HG03060 (cell line): ENCODE measurements at regions not wholly inside any gene's neighbourhood (a gene's known extent, or its start where the extent isn't known, plus 50 kb on each side); places are given as distances from the start of the nearest gene placed in this dataset.

ENCODE experiments used
- ATAC-seq: cut with Tn5 transposase; IDR thresholded peaks from one replicate; pipeline ENCODE4 v1.9.1; 2021; ENCODE audit warnings: low read depth, moderate number of reproducible peaks; ENCODE audit not compliant: unreplicated experiment

DNA sequence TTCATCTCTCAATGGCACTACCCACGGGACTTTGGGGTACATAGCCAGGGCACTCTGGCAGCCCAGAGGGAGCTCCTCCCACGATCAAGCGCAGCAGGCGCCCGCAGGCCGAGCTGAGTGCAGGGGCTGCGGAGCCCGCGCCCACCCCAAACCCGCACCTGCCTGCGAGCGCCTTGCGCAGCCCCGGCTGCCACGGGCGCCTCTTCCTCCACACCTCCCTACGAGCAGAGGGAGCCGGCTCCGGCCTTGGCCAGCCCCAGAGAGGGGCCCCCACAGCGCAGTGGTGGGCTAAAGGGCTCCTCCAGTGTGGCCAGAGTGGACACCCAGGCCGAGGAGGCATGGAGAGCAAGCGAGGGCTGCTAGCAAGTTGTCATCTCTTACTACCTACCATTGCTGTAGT is 165.2 kb downstream of the UBE2E3 start:
- ATAC-seq = no peak

DNA sequence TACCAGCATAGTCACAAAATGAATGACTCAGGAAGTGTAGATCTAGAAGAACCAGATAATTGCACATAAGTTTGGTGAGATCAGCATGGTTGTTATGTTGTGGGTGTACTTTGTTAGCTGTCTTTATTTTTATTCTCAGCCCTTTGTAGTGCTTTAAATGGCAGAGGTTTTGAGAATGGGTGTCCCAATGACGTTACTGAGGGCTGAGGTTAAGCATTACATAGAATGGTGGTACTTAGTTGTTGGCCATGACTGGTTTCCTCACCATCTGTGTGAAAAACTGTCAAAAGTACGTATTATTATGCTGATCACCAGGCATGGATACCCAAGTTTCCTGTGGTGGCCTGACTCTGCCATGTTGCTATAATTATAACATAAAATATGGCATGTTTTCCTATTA is 165.8 kb downstream of the UBE2E3 start:
- ATAC-seq = no peak

DNA sequence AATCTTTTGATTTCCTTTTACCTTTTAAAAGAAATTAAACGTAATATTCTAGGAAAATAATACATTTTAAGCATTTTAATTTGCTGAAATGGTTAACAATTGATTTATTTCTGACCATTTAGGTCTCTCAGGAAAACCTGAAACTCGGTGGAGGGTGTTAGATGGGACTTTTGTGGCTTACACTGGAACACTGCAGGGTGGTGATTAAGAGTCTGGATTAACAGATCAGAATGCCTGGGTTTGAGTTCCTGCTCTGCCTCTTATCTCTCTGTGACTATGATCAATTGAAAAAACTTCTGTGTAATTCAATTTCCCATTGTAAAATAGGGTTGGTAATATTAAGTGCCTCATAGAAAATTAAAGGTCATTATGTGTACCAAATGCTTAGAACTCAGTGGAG is 168.7 kb downstream of the UBE2E3 start:
- ATAC-seq = no peak

DNA sequence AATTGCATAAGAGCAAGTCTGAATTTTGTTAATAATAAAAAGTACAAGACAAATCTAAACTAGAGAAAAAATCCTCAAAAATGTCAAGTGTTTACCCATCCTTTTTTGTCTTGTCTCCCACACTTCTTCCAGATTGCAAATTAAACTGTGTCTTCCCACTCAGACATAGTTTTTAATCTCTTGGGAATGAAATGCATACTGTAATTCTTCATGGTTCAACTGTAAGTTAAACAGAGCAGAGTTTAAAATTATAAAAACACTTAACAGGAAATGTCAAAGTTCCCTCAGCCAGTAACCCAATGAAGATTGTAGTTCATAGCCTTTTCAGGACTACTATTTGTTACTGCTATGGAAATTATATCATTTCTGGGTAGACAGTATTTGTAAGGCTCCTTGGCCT is 171.8 kb downstream of the UBE2E3 start:
- ATAC-seq = no peak

DNA sequence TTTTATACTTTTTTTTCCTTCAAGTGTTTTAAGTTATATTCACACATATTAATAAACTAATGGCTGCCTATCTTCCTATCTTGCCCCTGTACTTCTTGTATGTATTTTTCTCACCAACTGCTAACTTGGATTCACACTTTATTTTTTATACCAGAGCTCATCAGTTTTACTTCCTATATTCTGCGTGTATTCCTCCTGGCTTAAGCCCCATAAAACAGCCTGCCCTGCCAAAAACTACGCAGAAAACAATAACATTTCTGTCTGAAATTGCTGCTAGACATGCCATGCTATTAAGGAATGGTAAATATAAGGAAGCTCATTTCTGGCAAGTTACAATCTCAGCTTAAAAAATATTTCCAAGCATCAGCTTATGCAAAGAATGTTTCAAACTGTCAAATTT is 172.3 kb downstream of the UBE2E3 start:
- no peak for ATAC-seq

DNA sequence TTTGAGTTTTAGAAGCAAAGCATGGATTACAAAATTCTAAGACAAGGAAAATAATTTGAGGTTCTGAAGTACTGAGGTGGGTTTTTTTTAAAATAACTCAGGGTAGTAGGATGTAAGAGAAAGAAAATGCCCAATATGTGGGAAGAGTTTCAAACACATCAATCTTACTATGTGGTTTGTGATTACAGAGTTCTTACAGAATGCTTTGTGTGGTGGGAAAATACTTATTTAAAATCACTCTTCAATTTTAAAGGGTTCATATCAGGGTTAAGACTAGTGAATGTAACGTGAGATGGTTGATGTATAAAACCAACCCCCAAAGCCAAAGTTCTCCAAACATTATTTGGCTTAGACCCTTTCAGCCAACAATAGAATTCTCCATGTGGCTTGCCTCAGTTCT is 173.5 kb downstream of the UBE2E3 start:
- ATAC-seq = no peak

DNA sequence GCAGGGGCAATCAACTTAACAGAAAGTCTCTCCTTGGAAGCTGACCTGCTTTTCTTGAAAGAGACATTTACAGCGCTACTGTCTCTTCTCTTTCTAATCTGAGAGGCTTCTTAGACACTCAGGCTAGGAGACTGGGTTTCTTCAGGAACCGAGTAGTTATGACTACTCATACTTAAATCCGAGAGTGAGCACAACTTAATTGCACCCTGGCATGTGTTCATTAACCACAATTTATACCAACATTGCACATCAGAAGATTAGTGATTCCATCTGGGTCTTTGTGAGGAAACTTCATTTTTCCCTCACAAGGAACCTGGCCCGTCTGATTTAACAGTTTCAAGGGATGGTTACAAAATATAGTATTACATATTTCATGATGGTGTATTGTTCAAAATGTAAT is 176.9 kb downstream of the UBE2E3 start:
- ATAC-seq = no peak

DNA sequence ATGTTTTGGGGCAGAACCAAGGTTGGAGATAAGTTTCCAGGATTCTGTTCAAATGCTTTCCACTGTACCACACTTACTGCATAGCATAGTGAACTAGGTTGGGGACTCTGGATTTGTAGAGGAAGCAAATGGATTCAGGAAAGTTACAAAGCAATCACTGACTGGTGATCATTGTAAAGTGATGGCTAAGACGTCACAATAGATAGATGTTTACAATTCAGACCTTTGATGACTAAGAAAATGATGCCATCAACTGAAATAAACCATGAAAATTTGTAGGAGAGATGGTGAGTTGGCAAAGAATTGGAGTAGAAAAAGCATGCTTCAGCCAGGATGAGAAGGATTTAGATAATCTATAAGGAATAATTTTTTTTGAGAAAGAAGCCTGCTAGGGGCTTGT is 178.0 kb downstream of the UBE2E3 start:
- no peak for ATAC-seq

DNA sequence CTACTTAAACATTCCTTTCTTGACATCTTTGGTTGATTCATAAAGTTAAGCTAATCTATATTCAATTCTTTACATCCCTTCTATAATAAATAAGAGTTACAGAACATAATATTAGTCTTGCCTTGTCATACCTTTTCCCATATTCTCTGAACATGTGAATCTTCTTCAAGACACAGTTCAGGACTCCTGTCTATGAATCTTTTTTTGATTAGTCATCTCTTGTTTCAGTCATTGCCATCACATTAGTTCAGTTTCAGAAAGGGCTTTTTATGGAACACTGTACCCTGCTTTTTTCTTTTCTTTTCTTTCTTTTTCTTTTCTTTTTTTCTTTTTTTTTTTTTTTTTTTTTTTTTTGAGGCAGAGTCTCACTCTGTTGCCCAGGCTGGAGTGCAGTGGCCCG is 181.2 kb downstream of the UBE2E3 start:
- no peak for ATAC-seq

DNA sequence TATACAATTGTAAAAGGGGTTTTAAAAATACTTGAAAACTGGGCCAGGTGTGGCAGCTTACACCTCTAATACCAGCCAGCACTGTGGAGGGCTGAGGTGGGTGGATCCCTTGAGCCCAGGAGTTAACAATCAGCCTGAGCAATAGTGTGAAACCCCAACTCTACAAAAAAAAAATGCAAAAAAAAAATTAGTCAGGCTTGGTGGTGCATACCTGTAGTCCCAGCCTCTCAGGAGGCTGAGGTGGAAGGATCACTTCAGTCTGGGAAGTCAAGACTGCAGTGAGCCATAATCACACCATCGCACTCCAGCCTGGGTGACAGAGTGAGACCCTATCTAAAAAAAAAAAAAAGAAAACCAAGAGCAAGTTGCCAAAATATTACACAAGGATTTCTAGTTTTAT is 182.7 kb downstream of the UBE2E3 start:
- no peak for ATAC-seq

DNA sequence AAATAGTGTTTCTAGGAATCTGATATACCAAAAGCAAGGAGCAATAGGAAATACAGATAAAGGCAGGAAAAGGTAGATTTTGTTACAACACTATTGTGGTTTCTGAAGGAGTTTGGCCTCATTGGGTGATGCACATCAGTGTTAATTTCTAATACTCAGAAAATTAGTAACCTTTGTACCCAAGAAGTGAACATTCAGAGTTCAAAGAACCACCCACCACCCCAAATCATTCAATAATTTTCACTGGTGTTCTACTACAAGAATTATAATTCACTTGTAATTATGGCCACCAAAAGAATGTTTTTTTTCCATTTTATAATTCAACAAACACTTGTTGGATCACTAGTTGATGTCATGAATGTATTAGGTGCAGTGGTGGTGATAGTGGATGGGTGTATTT is 183.3 kb downstream of the UBE2E3 start:
- ATAC-seq = no peak

DNA sequence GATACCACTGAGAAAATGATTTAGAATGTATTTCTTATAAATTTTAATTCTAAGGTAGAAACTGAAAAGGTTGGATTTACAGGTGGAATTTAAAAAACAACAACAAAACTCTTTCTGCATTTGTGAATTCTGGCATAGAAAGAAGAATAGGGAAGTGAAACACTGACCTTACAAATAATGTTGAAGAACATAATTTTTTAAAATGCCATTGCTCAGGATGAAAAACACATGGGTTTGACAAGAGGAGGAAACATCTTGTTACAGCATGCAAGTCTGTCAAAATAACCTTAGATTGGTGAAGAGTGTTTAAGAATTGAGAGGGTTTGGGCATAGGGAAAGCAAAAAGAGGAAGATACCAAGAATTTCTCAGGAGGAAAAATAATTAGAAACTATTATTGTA is 184.3 kb downstream of the UBE2E3 start:
- ATAC-seq = peak; percentile 71

DNA sequence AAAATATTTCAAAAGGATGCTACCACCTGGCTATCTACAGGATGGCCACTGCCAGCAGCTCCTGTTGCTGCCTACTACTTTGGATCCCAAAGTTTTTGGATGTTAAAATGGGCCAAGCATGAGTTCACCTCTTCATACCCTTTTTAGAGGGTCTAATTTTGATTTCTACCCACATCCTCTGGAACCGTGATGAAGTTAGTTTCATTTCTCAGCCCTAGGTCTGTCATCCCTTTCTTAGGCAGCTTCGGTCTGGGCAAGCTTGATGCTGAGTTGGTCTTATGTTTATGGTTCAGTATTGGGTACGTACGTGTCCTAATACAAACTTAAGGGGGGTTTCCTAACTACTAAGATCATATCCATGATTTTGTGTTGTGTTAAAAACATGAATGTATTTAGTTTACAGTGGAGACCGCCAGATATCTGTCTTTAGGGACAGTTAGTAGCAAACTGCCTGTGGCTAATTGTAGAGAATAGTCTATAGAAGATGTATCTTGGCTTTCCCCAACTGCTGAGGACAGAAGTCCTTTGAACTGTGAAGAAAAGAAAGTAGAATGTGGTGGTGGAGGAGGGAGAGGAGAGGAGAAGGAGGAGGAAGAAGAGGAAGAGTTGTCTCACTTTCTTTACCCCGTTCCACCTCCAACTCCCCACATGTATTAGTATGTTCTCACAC is 184.9 kb downstream of the UBE2E3 start:
- no peak for ATAC-seq

DNA sequence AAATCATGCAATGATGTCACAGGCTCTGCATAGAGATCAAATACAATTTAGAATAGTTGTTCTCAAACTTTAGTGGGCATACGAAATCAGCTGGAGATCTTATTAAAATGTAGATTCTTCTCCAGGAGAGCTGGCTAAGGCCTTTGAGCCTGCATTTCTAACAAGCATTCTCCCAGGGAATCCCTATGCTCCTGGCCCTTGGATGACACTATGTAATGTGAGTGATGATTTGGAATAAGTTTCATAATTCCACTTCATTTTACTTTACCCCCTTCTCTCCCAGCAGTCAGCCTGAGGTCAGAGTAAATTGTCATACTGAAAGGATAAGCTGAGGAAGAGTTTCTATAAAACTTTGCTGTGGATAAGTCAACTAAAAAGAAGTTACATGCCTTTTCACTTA is 189.1 kb downstream of the UBE2E3 start:
- ATAC-seq = no peak

DNA sequence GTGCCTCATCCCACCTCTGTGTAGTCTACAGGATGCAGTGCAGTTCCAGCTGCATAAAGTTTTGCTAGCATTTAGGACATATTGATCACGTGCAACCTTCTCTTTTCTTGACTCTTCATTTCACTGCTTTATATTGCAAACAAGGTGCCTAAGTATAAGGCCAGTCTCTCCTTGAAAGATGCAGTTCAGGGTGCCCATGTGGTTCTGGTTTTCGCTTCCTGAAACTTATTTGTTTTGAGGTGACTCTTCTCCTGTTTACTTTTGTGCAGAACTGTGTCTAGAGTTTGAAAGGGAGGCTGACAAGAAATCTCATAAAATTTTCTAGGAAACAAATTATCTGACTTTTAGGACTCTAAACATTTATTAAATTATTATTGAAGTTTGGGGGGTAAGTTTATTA is 189.9 kb downstream of the UBE2E3 start:
- ATAC-seq = no peak

DNA sequence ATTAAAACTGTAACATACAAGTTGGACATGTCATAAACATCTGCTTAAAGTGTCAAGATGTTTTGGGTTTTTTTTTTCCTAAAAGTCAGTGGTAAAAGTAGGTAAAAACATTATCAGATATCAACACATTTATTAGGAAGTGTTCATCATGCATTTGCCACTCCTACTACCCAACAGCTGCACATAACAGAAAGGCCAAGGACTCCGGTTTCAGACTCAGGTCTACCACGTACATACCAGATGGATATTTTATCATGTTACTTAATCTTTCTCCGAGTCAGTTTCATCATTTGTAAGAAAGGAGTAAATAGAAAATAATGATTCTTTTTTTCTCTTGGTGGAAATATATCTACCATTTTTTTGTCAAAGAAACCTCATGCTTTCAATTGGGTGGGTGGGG is 192.3 kb downstream of the UBE2E3 start:
- ATAC-seq = no peak

DNA sequence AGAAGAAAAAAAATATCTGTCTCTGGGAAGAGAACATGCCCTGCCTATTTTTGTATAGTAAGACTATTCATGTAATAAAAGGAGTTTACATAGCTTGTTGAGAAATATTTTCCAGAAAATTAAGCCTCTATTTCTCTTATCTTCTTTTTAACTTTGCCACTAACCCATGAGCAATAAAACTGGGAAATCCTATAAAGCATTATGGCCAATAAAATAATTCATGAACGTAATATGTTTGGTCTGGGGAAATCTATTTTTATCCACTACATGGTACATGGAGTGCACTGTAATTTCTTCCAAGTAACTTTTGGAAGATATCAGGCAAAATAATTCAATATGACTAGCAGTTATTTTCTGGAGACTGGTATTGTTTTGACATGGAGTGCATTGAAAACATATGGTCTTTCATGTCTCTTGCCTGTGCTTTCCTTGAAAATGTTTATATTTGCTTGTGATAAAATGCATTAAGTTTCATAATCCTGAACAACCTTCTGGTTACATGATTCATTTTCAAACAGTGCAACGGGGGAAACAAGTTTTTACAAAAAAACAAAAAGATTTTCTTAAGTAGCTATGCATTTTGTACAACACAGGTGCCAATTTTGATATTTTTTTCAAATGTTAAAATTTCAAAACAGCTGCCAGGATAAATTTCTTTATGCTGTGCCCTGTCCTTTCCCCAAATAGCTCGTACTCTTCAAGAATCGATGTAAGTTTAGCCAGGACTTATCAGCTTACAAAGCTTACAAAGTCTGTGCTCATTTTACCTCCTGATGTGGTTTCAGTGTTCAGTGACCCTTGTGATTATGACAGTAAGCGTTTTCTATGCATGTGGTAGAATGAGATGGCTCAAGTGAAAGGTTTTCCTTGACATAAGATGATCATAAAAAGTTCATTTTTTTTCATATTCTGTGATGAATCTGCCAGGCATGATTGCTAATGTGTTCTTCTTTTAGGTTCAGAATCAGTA is 194.5 kb downstream of the UBE2E3 start:
- no peak for ATAC-seq

DNA sequence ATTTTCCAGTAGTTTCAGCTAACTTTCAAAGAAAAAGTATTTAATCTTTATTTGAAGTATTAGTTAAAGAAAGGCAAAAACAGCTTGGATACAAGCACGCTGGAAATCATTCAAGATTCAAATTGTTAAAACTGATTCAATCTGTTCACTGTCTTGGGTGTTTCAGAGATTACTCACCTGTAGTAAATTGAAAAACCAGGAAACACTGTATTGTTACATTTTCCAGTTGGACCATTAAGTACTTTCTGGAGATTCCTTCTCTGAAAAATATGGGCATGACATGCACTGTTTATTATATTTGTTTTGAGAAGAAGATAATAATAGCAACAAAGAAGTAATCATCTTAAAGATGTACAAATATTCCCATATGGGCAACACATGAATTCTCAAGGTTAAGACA is 196.1 kb downstream of the UBE2E3 start:
- ATAC-seq = no peak

DNA sequence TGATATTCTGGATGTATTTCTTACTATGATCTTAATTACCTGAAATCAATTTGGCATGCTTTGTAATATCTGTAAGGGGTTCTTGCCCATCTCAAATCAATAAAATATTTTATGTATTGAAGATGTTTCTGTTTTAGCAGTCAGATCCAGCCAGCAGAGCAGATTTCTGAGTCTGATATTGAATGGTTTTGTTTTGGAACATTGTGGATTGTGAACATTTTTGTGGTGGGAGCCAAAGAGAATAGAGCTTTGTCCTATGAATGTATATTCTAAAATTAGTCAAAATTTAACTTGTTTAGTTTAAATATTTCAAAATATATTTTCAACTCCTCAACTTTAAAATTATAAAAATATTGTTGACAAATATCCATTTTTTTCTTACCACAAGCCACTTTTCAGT is 197.0 kb downstream of the UBE2E3 start:
- ATAC-seq = no peak

DNA sequence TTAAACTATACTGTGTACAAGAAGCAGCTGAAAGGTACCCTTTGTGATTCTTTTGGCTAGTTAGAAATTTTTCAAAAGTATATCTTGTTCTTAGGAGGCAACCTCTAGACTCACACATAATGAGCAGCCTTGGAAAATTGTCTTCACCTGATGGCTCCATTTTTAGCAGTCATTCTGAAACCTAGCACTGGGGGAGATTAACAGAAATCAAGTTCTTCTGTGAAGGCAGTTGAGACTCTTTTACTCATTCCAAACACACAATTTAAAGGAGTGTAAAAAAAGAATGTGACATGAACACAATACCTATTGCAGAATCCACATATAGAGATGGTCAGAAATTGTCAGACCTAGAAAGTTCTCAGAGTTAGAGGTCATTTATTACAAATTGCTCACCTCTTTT is 197.7 kb downstream of the UBE2E3 start:
- no peak for ATAC-seq

DNA sequence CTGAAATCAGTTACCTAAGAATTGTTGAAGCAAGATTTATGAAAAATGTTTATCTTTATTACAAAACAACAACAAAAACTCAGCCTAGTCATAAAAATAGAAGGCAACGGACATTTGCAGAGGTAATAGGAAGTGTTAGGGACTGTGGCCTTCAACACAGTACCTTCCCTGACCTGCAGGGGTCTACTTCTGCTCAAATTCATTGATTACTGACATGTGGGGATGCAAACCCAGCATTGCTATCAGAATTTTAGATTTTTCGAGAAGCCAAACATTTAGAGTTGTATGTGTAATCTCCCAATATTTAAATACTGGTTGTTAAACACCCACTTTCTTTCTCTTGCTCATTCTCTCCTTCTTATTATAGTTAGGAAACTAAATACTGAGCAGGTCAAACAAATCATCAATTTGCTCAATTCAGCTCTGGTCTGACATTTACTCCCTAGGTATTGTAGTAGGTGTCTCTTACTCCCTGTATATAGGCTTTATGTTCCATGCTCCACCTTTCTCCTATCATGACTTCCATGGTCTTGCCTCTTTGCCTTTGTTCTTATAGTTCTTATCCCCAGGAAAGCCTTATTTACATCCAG is 198.5 kb downstream of the UBE2E3 start:
- ATAC-seq = no peak
